IMR-90 (cell line): ENCODE measurements at regions not wholly inside any gene's neighbourhood (a gene's known extent, or its start where the extent isn't known, plus 50 kb on each side); places are given as distances from the start of the nearest gene placed in this dataset.

Experiments used
- BHLHE40 ChIP-seq: fragments of 150-350 bp; IDR thresholded peaks from 2 replicates; pipeline ENCODE4 v1.6.1; 2016; ENCODE audit warnings: mild to moderate bottlenecking, low read depth, low read length
- CEBPB ChIP-seq: IDR thresholded peaks from 2 replicates; pipeline ENCODE4 v1.6.1; 2012; ENCODE audit warnings: low read depth, low read length, improper control_type of control experiment
- CHD1 ChIP-seq: IDR thresholded peaks from 2 replicates; pipeline ENCODE4 v1.6.1; 2012; ENCODE audit warnings: low read depth, low read length, improper control_type of control experiment
- FOS ChIP-seq: fragments of 150-350 bp; IDR thresholded peaks from 2 replicates; pipeline ENCODE4 v1.6.1; 2016; ENCODE audit warnings: low read depth, low read length
- MAFK ChIP-seq: IDR thresholded peaks from 2 replicates; pipeline ENCODE4 v1.6.1; 2012; ENCODE audit warnings: low read depth, low read length, improper control_type of control experiment
- MXI1 ChIP-seq: IDR thresholded peaks from 2 replicates; pipeline ENCODE4 v1.6.1; 2012; ENCODE audit warnings: low read depth, mild to moderate bottlenecking, low read length, moderate library complexity, borderline replicate concordance
- POLR2A ChIP-seq: IDR thresholded peaks from 2 replicates; pipeline ENCODE4 v1.6.1; 2012; ENCODE audit warnings: mild to moderate bottlenecking, low read depth, low read length
- RAD21 ChIP-seq: IDR thresholded peaks from 2 replicates; pipeline ENCODE4 v1.6.1; 2012; ENCODE audit warnings: low read length, improper control_type of control experiment
- RCOR1 ChIP-seq: IDR thresholded peaks from 2 replicates; pipeline ENCODE4 v1.6.1; 2012; ENCODE audit warnings: mild to moderate bottlenecking, low read length, improper control_type of control experiment; ENCODE audit not compliant: insufficient replicate concordance
- RFX5 ChIP-seq: IDR thresholded peaks from 2 replicates; pipeline ENCODE4 v1.8.0; 2012; ENCODE audit warnings: low read depth, mild to moderate bottlenecking, low read length, moderate library complexity
- SMC3 ChIP-seq: fragments of 150-350 bp; IDR thresholded peaks from 2 replicates; pipeline ENCODE4 v1.6.1; 2016; ENCODE audit warnings: low read depth, mild to moderate bottlenecking, antibody characterized with exemption, low read length, moderate library complexity
- TF ChIP-seq, protein P1 (sequence below): conservative IDR thresholded peaks from 2 replicates; pipeline ENCODE4 v1.5.1; 2012; ENCODE audit warnings: mild to moderate bottlenecking, low read depth, low read length, improper control_type of control experiment
- TF ChIP-seq, protein P2 (sequence below): fragments of 150-350 bp; IDR thresholded peaks from 2 replicates; pipeline ENCODE4 v1.6.1; 2016; ENCODE audit warnings: low read depth, mild to moderate bottlenecking, low read length, moderate library complexity, borderline replicate concordance
- TF ChIP-seq, protein P3 (sequence below): fragments of 150-350 bp; IDR thresholded peaks from 2 replicates; pipeline ENCODE4 v1.6.1; 2017; ENCODE audit warnings: mild to moderate bottlenecking, antibody characterized with exemption, low read length, low read depth

DNA sequence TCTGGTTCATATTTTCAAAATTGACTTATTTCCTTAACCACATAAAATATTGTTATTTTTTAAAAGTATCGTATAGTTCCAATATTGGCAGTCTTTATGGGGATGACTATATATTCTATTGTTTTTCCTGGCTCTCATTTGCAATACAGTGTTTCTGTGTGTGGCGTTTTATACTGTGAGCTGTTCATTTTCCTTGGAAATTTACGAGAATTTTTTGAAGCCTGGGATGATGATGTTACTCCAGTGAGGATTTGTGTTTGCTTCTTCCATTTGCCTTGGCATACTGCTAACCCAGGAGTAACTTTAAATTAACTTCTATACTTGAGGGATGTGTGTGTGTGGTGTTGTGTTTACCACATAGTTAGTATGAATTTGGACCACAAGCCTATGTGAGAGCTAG lies 95.2 kb downstream of the NR1D2 start:
- TF ChIP-seq CEBPB (no peak), SMC3 (no peak), POLR2A (no peak), RFX5 (no peak), MAFK (no peak), MXI1 (no peak), FOS (no peak), RCOR1 (no peak), BHLHE40 (no peak), RAD21 (no peak), CHD1 (no peak)
- TF ChIP-seq, protein P1, sequence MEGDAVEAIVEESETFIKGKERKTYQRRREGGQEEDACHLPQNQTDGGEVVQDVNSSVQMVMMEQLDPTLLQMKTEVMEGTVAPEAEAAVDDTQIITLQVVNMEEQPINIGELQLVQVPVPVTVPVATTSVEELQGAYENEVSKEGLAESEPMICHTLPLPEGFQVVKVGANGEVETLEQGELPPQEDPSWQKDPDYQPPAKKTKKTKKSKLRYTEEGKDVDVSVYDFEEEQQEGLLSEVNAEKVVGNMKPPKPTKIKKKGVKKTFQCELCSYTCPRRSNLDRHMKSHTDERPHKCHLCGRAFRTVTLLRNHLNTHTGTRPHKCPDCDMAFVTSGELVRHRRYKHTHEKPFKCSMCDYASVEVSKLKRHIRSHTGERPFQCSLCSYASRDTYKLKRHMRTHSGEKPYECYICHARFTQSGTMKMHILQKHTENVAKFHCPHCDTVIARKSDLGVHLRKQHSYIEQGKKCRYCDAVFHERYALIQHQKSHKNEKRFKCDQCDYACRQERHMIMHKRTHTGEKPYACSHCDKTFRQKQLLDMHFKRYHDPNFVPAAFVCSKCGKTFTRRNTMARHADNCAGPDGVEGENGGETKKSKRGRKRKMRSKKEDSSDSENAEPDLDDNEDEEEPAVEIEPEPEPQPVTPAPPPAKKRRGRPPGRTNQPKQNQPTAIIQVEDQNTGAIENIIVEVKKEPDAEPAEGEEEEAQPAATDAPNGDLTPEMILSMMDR: no peak
- TF ChIP-seq, protein P2, sequence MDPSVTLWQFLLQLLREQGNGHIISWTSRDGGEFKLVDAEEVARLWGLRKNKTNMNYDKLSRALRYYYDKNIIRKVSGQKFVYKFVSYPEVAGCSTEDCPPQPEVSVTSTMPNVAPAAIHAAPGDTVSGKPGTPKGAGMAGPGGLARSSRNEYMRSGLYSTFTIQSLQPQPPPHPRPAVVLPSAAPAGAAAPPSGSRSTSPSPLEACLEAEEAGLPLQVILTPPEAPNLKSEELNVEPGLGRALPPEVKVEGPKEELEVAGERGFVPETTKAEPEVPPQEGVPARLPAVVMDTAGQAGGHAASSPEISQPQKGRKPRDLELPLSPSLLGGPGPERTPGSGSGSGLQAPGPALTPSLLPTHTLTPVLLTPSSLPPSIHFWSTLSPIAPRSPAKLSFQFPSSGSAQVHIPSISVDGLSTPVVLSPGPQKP: no peak
- TF ChIP-seq, protein P3, sequence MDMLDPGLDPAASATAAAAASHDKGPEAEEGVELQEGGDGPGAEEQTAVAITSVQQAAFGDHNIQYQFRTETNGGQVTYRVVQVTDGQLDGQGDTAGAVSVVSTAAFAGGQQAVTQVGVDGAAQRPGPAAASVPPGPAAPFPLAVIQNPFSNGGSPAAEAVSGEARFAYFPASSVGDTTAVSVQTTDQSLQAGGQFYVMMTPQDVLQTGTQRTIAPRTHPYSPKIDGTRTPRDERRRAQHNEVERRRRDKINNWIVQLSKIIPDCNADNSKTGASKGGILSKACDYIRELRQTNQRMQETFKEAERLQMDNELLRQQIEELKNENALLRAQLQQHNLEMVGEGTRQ: no peak
